Esophagus squamous epithelium (tissue), 5 donors: ENCODE measurements at regions not wholly inside any gene's neighbourhood (a gene's known extent, or its start where the extent isn't known, plus 50 kb on each side); places are given as distances from the start of the nearest gene placed in this dataset.

Experiments
- DNase-seq: peaks from one replicate; lab custom pipeline; 2025; lab: John Stamatoyannopoulos, UW
- H3K27ac ChIP-seq, 4 donors: fragments of 200-600 bp; sonication (generic); one replicate each; pipeline ENCODE4 v1.5.1; 2016 to 2019; ENCODE audit warnings: mild to moderate bottlenecking in 1 of 4
- H3K27me3 ChIP-seq, 4 donors: fragments of 200-600 bp; sonication (generic); 1 replicate in 3 of 4; 2 replicates in 1 of 4; pipeline versions ENCODE4 v1.5.1 to v1.6.0; 2017 to 2021; ENCODE audit warnings: antibody characterized with exemption in 1 of 4
- H3K36me3 ChIP-seq, 3 donors: fragments of 200-600 bp; sonication (generic); one replicate each; pipeline ENCODE4 v1.5.1; 2016 to 2019
- H3K4me1 ChIP-seq, 3 donors: fragments of 200-600 bp; sonication (generic); one replicate each; pipeline ENCODE4 v1.5.1; 2017 to 2019
- H3K4me3 ChIP-seq, 4 donors: fragments of 200-600 bp; sonication (generic); 1 replicate in 3 of 4; 2 replicates in 1 of 4; pipeline ENCODE4 v1.5.1; 2016 to 2019; ENCODE audit warnings: mild to moderate bottlenecking in 2 of 4, moderate library complexity in 1 of 4
- H3K9me3 ChIP-seq, 3 donors: fragments of 200-600 bp; sonication (generic); one replicate each; pipeline ENCODE4 v1.5.1; 2016 to 2019
- POLR2A ChIP-seq, 4 donors: fragments of 450-650 bp; IDR thresholded peaks; one replicate each; pipeline ENCODE4 v1.6.1; 2017; ENCODE audit warnings: antibody characterized with exemption in 4 of 4, mild to moderate bottlenecking in 4 of 4, moderate library complexity in 3 of 4
- WGBS, 2 donors: methylation state at CpG; one replicate each; pipeline ENCODE4 v1.1.5; 2018; 5-methylcytosine and 5-hydroxymethylcytosine counted together
- intact Hi-C: fragments of 100-400 bp; cut with DNase I; formaldehyde crosslinking; loops from one replicate; pipeline ENCODE4 v1.15.0; 2022
- TF ChIP-seq, protein P1 (sequence below), 6 experiments: fragments of 450-650 bp in 4 of 6; fragments of 200-600 bp in 2 of 6; sonication (generic) in 2 of 6; IDR thresholded peaks; one replicate each; pipeline ENCODE4 v1.5.1; 2016 to 2019; ENCODE audit warnings: antibody characterized with exemption in 6 of 6, mild to moderate bottlenecking in 4 of 6, moderate library complexity in 4 of 6
- donor health status: DM: yes; HTN: yes; CAD: no.

DNA sequence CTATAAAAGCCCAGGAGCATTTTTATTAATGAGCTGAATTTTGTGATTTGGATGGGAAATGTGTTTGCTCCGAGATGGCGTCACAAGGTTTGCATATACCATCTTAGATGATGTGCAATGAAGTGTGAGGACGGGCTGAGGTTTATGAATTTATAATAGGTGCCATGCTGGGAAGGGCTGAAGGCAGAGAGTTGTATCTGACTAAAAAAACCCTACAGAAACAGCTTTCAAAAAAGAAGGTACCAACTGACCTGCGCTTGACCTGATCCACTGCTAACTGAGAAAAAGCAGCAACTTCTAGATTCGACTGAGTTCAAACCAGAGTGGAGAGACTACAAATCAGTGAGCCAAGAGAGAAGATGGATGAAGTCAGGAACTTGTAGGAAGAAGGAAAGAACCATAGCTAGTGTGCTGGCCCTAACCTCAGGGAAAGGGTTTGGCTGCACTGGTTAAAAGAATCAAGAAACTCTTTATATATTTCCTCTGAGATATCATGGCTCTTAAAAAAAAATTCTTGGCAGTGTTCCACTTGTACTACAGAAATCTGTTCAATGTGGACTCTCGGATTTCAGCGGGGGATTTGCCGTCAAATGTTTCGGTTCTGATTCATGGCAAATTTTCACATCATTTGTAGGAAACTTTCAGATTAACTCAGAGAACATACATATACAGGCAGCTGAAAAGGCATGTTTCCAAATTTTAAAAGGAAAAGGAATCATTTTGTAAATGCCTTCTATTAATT, 56.5 kb upstream of the HDGFL1 start:
- H3K4me1 ChIP-seq = no peaks in the 10 kb centered on the region
- intact Hi-C loops = no loop called here
- H3K27me3 ChIP-seq = no peaks in the 10 kb centered on the region
- H3K36me3 ChIP-seq = no peaks in the 10 kb centered on the region
- TF ChIP-seq POLR2A (IDR thresholded peaks at IDR 0.05) = no peak
- TF ChIP-seq, protein P1, sequence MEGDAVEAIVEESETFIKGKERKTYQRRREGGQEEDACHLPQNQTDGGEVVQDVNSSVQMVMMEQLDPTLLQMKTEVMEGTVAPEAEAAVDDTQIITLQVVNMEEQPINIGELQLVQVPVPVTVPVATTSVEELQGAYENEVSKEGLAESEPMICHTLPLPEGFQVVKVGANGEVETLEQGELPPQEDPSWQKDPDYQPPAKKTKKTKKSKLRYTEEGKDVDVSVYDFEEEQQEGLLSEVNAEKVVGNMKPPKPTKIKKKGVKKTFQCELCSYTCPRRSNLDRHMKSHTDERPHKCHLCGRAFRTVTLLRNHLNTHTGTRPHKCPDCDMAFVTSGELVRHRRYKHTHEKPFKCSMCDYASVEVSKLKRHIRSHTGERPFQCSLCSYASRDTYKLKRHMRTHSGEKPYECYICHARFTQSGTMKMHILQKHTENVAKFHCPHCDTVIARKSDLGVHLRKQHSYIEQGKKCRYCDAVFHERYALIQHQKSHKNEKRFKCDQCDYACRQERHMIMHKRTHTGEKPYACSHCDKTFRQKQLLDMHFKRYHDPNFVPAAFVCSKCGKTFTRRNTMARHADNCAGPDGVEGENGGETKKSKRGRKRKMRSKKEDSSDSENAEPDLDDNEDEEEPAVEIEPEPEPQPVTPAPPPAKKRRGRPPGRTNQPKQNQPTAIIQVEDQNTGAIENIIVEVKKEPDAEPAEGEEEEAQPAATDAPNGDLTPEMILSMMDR (IDR thresholded peaks at IDR 0.05) = no peak
- no peaks in the 10 kb centered on the region for H3K9me3 ChIP-seq
- no peak for DNase-seq
- H3K4me3 ChIP-seq = no peak overlapping the region
- no peak overlapping the region for H3K27ac ChIP-seq
- WGBS, 2 donors = 83 to 86% methylated on average over 9 of the region's 9 CpGs

DNA sequence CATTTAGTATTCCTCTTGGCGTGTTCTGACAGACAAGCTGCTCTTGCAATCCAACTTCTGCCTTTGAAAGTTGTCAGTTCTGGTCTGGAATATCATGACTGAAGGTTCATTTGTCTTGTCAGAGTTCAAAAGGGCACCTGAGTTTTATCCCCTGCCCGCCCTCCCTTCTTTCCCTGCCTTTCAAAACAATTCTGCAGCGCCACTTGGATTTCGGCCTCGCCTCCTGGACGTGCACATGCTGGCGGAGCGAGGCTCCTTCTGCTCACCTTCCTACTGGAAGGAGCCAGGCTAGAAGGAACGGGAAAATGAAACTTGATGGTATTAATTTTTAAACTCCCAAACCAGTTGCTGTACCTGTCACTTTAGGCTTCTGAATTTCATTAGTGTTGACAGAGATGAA, 55.7 kb upstream of the HDGFL1 start:
- Histone ChIP-seq H3K27ac (no peak overlapping the region), H3K27me3 (no peaks in the 10 kb centered on the region), H3K9me3 (no peaks in the 10 kb centered on the region), H3K36me3 (no peaks in the 10 kb centered on the region), H3K4me3 (no peak overlapping the region), H3K4me1 (no peaks in the 10 kb centered on the region)
- no peak for DNase-seq
- intact Hi-C loops = no loop called here
- TF ChIP-seq POLR2A (IDR thresholded peaks at IDR 0.05) = no peak
- TF ChIP-seq, protein P1 (IDR thresholded peaks at IDR 0.05) = no peak
- WGBS, 2 donors = 42 to 81% methylated on average over 9 of the region's 9 CpGs

DNA sequence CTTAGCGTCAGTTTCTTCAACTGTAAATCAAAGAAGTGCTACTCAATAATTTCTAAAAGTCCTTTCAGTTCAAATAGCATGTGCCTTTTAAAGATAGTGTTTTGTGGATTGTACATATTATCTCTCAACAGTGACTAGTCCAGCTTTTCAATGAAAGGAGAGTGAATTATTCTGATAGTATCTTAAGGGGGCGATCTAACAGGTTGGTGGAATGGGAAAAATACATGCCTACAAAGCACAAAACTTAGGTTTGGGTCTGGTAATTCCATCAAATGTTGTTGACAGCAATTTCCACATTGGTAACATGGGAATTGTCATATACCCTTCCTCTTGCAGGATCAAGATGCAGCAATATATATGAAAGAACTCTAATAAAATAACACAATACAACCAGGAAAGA, 50.1 kb upstream of the HDGFL1 start:
- intact Hi-C loops = no loop called here
- WGBS, 2 donors = 85 to 100% methylated on average over 2 of the region's 2 CpGs
- H3K4me1 ChIP-seq = no peaks in the 10 kb centered on the region

More for the DNA sequence above, 50.1 kb upstream of the HDGFL1 start:
- no peaks in the 10 kb centered on the region for H3K9me3 ChIP-seq
- no peaks in the 10 kb centered on the region for H3K27me3 ChIP-seq
- DNase-seq = no peak
- TF ChIP-seq, protein P1 (IDR thresholded peaks at IDR 0.05) = no peak
- no peak overlapping the region for H3K4me3 ChIP-seq
- H3K36me3 ChIP-seq = no peaks in the 10 kb centered on the region
- H3K27ac ChIP-seq = no peak overlapping the region
